Breast epithelium (tissue), 3 donors: ENCODE measurements at regions not wholly inside any gene's neighbourhood (a gene's known extent, or its start where the extent isn't known, plus 50 kb on each side); places are given as distances from the start of the nearest gene placed in this dataset.

Experiments
- CTCF ChIP-seq, 3 donors: fragments of 450-650 bp; IDR thresholded peaks; one replicate each; pipeline ENCODE4 v1.5.1; 2016 to 2017; ENCODE audit warnings: antibody characterized with exemption in 3 of 3, mild to moderate bottlenecking in 3 of 3, moderate library complexity in 3 of 3
- POLR2A ChIP-seq: fragments of 450-650 bp; IDR thresholded peaks from one replicate; pipeline ENCODE4 v1.6.1; 2016; ENCODE audit warnings: antibody characterized with exemption, mild to moderate bottlenecking, moderate library complexity

GRCh38 chr7:64101126-64101942 is 56.1 kb downstream of the ZNF727 start:
- TF ChIP-seq CTCF (IDR thresholded peaks at IDR 0.05) (no peak), POLR2A (no peak)
